HEK293T (cell line): ENCODE measurements at regions not wholly inside any gene's neighbourhood (a gene's known extent, or its start where the extent isn't known, plus 50 kb on each side); places are given as distances from the start of the nearest gene placed in this dataset.

Experiments
- BHLHE40 ChIP-seq: fragments of 450-650 bp; IDR thresholded peaks from 2 replicates; pipeline ENCODE4 v1.6.1; 2016; ENCODE audit warnings: mild to moderate bottlenecking, moderate library complexity, borderline replicate concordance
- HDGF ChIP-seq: fragments of 450-650 bp; IDR thresholded peaks from 2 replicates; pipeline ENCODE4 v1.6.1; 2017; ENCODE audit warnings: antibody characterized with exemption, borderline replicate concordance
- NFRKB ChIP-seq: fragments of 450-650 bp; IDR thresholded peaks from 2 replicates; pipeline ENCODE4 v1.6.1; 2016; ENCODE audit warnings: mild to moderate bottlenecking, moderate library complexity
- SP1 ChIP-seq: fragments of 450-650 bp; IDR thresholded peaks from 2 replicates; pipeline ENCODE4 v1.6.1; 2017
- ZNF384 ChIP-seq: fragments of 450-650 bp; IDR thresholded peaks from 2 replicates; pipeline ENCODE4 v1.6.1; 2016

GRCh38 chr1:170239445-170239844 is 93.7 kb downstream of the NTMT2 start:
- TF ChIP-seq ZNF384 (no peak), BHLHE40 (no peak), NFRKB (no peak), HDGF (no peak), SP1 (no peak)
